ENCODE measurements at regions not wholly inside any gene's neighbourhood (a gene's known extent, or its start where the extent isn't known, plus 50 kb on each side); places are given as distances from the start of the nearest gene placed in this dataset.

DNA sequence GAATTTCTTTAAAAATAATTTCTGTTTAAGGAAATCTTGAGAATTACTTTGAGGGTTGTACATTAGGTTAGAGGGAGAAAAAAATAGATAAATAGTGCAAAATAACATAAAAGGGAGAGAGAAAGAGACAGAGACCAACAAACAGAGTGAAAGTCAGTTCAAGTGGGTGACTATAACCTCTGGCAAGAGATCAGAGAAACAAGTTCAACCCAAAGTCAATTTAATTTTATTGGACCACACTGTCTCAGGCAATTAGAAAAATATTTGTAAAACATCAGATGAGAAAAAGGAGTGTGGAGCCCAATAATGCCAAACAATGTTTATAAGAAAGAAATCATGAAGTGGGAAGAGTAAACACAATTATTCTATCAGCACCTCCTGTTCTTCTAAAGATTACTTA is 143.5 kb upstream of the GYPA start:
- DNase-seq (ENCODE audit: low read depth, low spot score): no peak
- intact Hi-C loops (cut with micrococcal nuclease) (no loop called here), dilution Hi-C loops (cut with MboI; ENCODE audit: extremely low pct_ligation_motif_present, low sequenced_read_pairs) (no loop called here)
- no TSS peak for BruUV-seq (replicated peaks)
- H2AFZ ChIP-seq (ENCODE audit: low read depth, low read length): no peak overlapping the region
- TF ChIP-seq POLR2A (IDR thresholded peaks at IDR 0.05; ENCODE audit: low read depth, low read length) (no peak), MYC (IDR thresholded peaks at IDR 0.05; ENCODE audit: low read depth, low read length) (no peak), POLR2AphosphoS5 (IDR thresholded peaks at IDR 0.05; ENCODE audit: insufficient read depth, low read depth, low read length) (no peak), EZH2 (IDR thresholded peaks at IDR 0.05; ENCODE audit: borderline replicate concordance, low read depth, low read length, severe bottlenecking) (no peak), JUN (IDR thresholded peaks at IDR 0.05; ENCODE audit: borderline replicate concordance, insufficient read depth, insufficient read length, low read depth) (no peak), GATA2 (IDR thresholded peaks at IDR 0.05; ENCODE audit: insufficient read depth, insufficient read length, low read depth, low read length) (no peak), FOS (IDR thresholded peaks at IDR 0.05; ENCODE audit: borderline replicate concordance, insufficient read depth, low read length) (no peak)
- TF ChIP-seq, protein P1, sequence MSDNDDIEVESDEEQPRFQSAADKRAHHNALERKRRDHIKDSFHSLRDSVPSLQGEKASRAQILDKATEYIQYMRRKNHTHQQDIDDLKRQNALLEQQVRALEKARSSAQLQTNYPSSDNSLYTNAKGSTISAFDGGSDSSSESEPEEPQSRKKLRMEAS (IDR thresholded peaks at IDR 0.05; ENCODE audit: insufficient read depth, insufficient read length): no peak
- TF ChIP-seq, protein P2, sequence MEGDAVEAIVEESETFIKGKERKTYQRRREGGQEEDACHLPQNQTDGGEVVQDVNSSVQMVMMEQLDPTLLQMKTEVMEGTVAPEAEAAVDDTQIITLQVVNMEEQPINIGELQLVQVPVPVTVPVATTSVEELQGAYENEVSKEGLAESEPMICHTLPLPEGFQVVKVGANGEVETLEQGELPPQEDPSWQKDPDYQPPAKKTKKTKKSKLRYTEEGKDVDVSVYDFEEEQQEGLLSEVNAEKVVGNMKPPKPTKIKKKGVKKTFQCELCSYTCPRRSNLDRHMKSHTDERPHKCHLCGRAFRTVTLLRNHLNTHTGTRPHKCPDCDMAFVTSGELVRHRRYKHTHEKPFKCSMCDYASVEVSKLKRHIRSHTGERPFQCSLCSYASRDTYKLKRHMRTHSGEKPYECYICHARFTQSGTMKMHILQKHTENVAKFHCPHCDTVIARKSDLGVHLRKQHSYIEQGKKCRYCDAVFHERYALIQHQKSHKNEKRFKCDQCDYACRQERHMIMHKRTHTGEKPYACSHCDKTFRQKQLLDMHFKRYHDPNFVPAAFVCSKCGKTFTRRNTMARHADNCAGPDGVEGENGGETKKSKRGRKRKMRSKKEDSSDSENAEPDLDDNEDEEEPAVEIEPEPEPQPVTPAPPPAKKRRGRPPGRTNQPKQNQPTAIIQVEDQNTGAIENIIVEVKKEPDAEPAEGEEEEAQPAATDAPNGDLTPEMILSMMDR (IDR thresholded peaks at IDR 0.05; ENCODE audit: extremely low read depth in 1 of 2, insufficient read depth in 1 of 2, low read depth in 1 of 2, low read length in 2 of 2): no peak
- no peak overlapping the region for H3K4me2 ChIP-seq (ENCODE audit: insufficient read depth, low read length)
- H3K4me1 ChIP-seq (ENCODE audit: control insufficient read depth, extremely low read depth, insufficient read depth, low read length): peaks cover 16% of the 10 kb centered on the region
- H3K9me1 ChIP-seq (replicated peaks; ENCODE audit: control insufficient read depth, extremely low read depth, insufficient read depth, low read length): no peaks in the 10 kb centered on the region
- FAIRE-seq: no peak
- H3K36me3 ChIP-seq (ENCODE audit: control insufficient read depth in 2 of 2, extremely low read depth in 1 of 2, insufficient read depth in 2 of 2, low read length in 2 of 2): no peaks in the 10 kb centered on the region
- no peaks in the 10 kb centered on the region for H4K20me1 ChIP-seq (replicated peaks; ENCODE audit: control insufficient read depth, extremely low read depth, insufficient read depth, low read length)
- H3K27me3 ChIP-seq (ENCODE audit: control insufficient read depth in 2 of 2, insufficient read depth in 2 of 2, low read length in 2 of 2): no peaks in the 10 kb centered on the region
- H3K79me2 ChIP-seq (ENCODE audit: control insufficient read depth, insufficient read depth, low read length): no peaks in the 10 kb centered on the region
- H3K9me3 ChIP-seq (replicated peaks; ENCODE audit: control insufficient read depth, insufficient read depth, low read length): no peaks in the 10 kb centered on the region
- ChIA-PET CTCF (no interaction called here), POLR2A (no interaction called here)
- H3K9ac ChIP-seq (replicated peaks; ENCODE audit: extremely low read depth, insufficient read depth, low read length): no peak overlapping the region
- H3K4me3 ChIP-seq (replicated peaks in 1 of 3; ENCODE audit: insufficient read depth in 1 of 3, low read depth in 1 of 3, low read length in 3 of 3): no peak overlapping the region
- H3K27ac ChIP-seq (ENCODE audit: insufficient read depth, low read depth, low read length): no peak overlapping the region

Data from endothelial cell of umbilical vein (primary cell).